ENCODE measurements at regions not wholly inside any gene's neighbourhood (a gene's known extent, or its start where the extent isn't known, plus 50 kb on each side); places are given as distances from the start of the nearest gene placed in this dataset.

DNA sequence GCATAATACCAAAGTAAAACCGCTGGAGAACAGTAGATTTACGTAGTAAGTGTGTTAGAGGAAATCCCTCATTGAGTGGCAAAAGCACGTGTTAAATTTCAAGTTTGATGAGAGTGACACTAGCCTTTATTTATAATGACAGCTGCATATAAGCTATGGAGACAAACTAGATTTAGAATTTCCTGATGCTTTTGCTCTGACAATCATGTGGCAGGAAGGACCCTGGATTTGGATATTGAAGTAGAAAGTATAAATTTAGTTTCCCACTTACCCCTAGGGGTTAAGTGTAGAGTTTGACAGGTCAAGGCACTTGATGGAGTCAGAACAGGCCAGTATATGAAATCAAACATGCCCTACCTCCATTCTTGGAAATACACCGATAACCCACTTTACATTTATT lies 983.1 kb downstream of the FLRT2 start:
- WGBS: 78% methylated on average over 4 of the region's 4 CpGs
- Histone ChIP-seq H3K4me3 (no peak overlapping the region), H3K36me3 (no peaks in the 10 kb centered on the region), H3K27me3 (no peaks in the 10 kb centered on the region), H3K9me3 (no peaks in the 10 kb centered on the region), H3K4me1 (no peaks in the 10 kb centered on the region), H3K27ac (replicated peaks in 1 of 4) (no peak overlapping the region)
- TF ChIP-seq POLR2A (IDR thresholded peaks at IDR 0.05; ENCODE audit: low read depth) (no peak), EP300 (IDR thresholded peaks at IDR 0.05) (no peak), POLR2AphosphoS5 (IDR thresholded peaks at IDR 0.05) (no peak)
- TF ChIP-seq, protein P1, sequence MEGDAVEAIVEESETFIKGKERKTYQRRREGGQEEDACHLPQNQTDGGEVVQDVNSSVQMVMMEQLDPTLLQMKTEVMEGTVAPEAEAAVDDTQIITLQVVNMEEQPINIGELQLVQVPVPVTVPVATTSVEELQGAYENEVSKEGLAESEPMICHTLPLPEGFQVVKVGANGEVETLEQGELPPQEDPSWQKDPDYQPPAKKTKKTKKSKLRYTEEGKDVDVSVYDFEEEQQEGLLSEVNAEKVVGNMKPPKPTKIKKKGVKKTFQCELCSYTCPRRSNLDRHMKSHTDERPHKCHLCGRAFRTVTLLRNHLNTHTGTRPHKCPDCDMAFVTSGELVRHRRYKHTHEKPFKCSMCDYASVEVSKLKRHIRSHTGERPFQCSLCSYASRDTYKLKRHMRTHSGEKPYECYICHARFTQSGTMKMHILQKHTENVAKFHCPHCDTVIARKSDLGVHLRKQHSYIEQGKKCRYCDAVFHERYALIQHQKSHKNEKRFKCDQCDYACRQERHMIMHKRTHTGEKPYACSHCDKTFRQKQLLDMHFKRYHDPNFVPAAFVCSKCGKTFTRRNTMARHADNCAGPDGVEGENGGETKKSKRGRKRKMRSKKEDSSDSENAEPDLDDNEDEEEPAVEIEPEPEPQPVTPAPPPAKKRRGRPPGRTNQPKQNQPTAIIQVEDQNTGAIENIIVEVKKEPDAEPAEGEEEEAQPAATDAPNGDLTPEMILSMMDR (IDR thresholded peaks at IDR 0.05): no peak
- intact Hi-C loops (cut with DNase I): no loop called here
- DNase-seq (ENCODE audit: extremely low spot score): no peak

DNA sequence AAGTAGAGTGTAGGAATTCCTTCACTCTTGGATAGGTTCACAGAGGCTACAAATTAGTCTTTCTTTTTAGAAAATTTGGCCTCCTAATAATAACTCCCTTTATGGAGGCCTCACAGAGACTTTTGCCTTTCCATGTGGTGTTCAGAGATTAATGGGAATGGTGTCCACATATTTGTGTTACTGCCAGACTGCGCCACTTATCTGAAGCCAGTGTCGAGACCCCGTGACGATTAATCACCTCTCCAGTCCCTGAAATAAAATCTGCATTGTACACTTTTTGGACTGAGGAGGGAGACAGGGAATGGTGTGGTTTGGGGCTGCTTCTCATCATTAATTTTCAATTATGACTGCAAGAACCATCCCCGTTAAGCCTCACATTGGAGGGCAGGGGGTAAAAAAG lies 980.5 kb downstream of the FLRT2 start:
- H3K4me3 ChIP-seq: no peak overlapping the region
- WGBS: 36% methylated on average over 5 of the region's 5 CpGs

DNA sequence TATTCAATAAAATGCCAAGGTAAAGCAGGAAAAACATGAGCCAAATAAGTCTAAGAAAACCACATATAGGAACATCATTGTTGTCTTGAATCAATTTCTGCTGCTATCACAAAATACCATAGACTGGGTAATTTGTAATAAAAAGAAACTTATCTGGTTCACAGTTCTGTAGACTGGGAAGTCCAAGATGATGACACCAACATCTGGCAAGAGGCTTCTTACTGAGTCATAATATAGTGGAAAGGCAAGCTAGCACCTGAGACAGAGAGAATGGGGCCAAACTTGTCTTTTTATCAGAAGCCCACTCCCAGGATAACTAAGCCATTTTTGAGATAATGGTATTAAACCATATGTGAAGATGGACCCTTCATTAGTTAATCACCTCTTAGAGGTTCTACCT lies 975.9 kb downstream of the FLRT2 start:
- DNase-seq (ENCODE audit: extremely low spot score): no peak
- intact Hi-C loops (cut with DNase I): no loop called here
- no peak overlapping the region for H3K27ac ChIP-seq (replicated peaks in 1 of 4)
- no peak for TF ChIP-seq POLR2AphosphoS5 (IDR thresholded peaks at IDR 0.05)
- TF ChIP-seq POLR2A (IDR thresholded peaks at IDR 0.05; ENCODE audit: low read depth): no peak
- TF ChIP-seq, protein P1 (IDR thresholded peaks at IDR 0.05): no peak
- TF ChIP-seq EP300 (IDR thresholded peaks at IDR 0.05): no peak
- no peaks in the 10 kb centered on the region for H3K9me3 ChIP-seq
- no peaks in the 10 kb centered on the region for H3K4me1 ChIP-seq
- no peak overlapping the region for H3K4me3 ChIP-seq
- H3K27me3 ChIP-seq: no peaks in the 10 kb centered on the region
- H3K36me3 ChIP-seq: no peaks in the 10 kb centered on the region

More for the DNA sequence above, 980.5 kb downstream of the FLRT2 start:
- Histone ChIP-seq H3K27ac (replicated peaks in 1 of 4) (no peak overlapping the region), H3K9me3 (no peaks in the 10 kb centered on the region), H3K27me3 (no peaks in the 10 kb centered on the region), H3K36me3 (no peaks in the 10 kb centered on the region), H3K4me1 (no peaks in the 10 kb centered on the region)
- TF ChIP-seq EP300 (IDR thresholded peaks at IDR 0.05): no peak
- TF ChIP-seq POLR2AphosphoS5 (IDR thresholded peaks at IDR 0.05): no peak
- TF ChIP-seq, protein P1 (IDR thresholded peaks at IDR 0.05): no peak
- TF ChIP-seq POLR2A (IDR thresholded peaks at IDR 0.05; ENCODE audit: low read depth): no peak
- DNase-seq (ENCODE audit: extremely low spot score): no peak
- intact Hi-C loops (cut with DNase I): no loop called here

DNA sequence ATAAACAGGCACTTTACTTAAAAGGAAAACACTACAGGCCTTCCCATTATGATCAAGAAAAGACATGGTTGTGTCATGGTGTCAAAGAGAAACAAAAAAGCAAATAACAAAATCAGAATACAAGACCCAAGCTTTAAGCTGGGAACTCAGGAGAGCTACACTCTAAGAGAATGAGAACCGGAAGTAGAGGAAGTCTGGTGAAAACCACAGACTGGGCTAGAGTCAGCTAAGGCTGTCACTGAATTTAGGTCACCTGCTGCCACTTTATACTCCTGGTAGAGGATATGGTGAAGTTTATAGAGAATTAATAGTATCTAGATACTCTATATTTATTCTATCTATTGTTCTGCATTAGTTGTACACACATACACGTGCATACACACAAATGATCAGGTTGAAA lies 971.7 kb downstream of the FLRT2 start:
- peaks cover 0 to under 1% (median 0%) of the 10 kb centered on the region in 4 donors for H3K9me3 ChIP-seq
- no peak for DNase-seq (ENCODE audit: extremely low spot score)
- no peak overlapping the region for H3K27ac ChIP-seq (replicated peaks in 1 of 4)
- H3K27me3 ChIP-seq: no peaks in the 10 kb centered on the region
- no peaks in the 10 kb centered on the region for H3K4me1 ChIP-seq
- 70% methylated on average over 2 of the region's 2 CpGs for WGBS
- TF ChIP-seq POLR2A (IDR thresholded peaks at IDR 0.05; ENCODE audit: low read depth): no peak
- TF ChIP-seq POLR2AphosphoS5 (IDR thresholded peaks at IDR 0.05): no peak
- TF ChIP-seq, protein P1 (IDR thresholded peaks at IDR 0.05): no peak
- no peak for TF ChIP-seq EP300 (IDR thresholded peaks at IDR 0.05)
- H3K36me3 ChIP-seq: no peaks in the 10 kb centered on the region
- intact Hi-C loops (cut with DNase I): no loop called here
- no peak overlapping the region for H3K4me3 ChIP-seq

DNA sequence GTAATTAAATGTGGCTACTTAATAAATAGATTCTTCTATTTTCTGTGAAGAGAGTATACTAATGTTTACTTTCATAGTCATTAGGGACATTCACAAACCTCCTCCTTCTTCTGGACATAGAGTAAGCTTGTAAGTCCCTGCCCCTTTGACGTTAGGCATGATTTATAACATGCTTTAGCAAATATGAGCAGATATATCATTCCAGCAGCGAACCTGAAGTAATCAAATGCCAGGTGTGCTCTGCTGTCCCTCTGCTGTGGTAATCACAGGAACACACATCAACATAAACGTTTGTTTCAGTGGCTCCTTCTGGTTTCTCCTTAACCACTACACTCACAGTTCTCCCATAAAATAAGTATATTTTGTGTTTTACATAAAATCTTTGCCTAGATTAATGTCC lies 961.8 kb downstream of the FLRT2 start:
- H3K9me3 ChIP-seq: peaks cover 0 to 7% (median 3%) of the 10 kb centered on the region in 4 donors
- H3K27me3 ChIP-seq: no peaks in the 10 kb centered on the region
- intact Hi-C loops (cut with DNase I): no loop called here
- TF ChIP-seq, protein P1 (IDR thresholded peaks at IDR 0.05): no peak
- no peak for TF ChIP-seq POLR2A (IDR thresholded peaks at IDR 0.05; ENCODE audit: low read depth)
- TF ChIP-seq POLR2AphosphoS5 (IDR thresholded peaks at IDR 0.05): no peak
- TF ChIP-seq EP300 (IDR thresholded peaks at IDR 0.05): no peak
- H3K27ac ChIP-seq (replicated peaks in 1 of 4): no peak overlapping the region
- H3K4me1 ChIP-seq: no peaks in the 10 kb centered on the region
- no peak overlapping the region for H3K4me3 ChIP-seq
- no peak for DNase-seq (ENCODE audit: extremely low spot score)
- no peaks in the 10 kb centered on the region for H3K36me3 ChIP-seq
- WGBS: 44% methylated on average over 3 of the region's 3 CpGs
